ENCODE measurements at regions not wholly inside any gene's neighbourhood (a gene's known extent, or its start where the extent isn't known, plus 50 kb on each side); places are given as distances from the start of the nearest gene placed in this dataset. TPM values are rescaled to one million over a fixed set of nuclear protein-coding genes. Genes with fewer than 3 reads are reported as not detected.
"Not testable (repeated sequence)": the region's sequence is repeated elsewhere in the genome, so short reads cannot be mapped to it uniquely, and the experiment has no call there.

DNA sequence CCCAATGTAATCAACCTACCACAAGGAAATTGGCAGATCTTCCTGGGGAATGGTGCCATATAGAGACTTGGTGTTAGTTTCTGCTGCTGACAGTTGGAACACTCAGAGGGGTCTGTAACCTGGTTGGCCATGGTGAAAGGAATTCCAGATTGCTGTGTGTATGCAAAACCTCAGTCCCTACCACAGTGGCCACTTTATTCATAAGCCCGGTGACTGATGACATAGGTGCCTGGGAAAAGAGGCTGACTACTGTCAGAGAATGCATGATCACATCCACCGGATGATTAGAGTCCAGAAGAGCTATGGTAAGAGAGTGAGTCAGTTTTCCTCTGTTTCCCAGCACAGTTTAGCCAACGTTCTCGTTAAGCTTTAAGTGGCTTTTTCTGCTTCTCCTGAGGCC lies 156.8 kb upstream of the NPAP1 start:
- H3K4me3 ChIP-seq (ENCODE audit: low read length in 3 of 3); H3K36me3 ChIP-seq (ENCODE audit: control insufficient read depth in 3 of 3, insufficient read depth in 3 of 3, low read length in 3 of 3); H3K9me3 ChIP-seq (ENCODE audit: control insufficient read depth in 3 of 3, low read length in 3 of 3); H3K9ac ChIP-seq (ENCODE audit: low read depth in 1 of 3, low read length in 3 of 3); H3K27ac ChIP-seq (ENCODE audit: low read depth, low read length); H3K4me1 ChIP-seq (ENCODE audit: control insufficient read depth in 3 of 3, insufficient read depth in 3 of 3, low read length in 3 of 3); H3K27me3 ChIP-seq (ENCODE audit: control insufficient read depth in 3 of 3, insufficient read depth in 3 of 3, low read length in 3 of 3): not testable (repeated sequence)

DNA sequence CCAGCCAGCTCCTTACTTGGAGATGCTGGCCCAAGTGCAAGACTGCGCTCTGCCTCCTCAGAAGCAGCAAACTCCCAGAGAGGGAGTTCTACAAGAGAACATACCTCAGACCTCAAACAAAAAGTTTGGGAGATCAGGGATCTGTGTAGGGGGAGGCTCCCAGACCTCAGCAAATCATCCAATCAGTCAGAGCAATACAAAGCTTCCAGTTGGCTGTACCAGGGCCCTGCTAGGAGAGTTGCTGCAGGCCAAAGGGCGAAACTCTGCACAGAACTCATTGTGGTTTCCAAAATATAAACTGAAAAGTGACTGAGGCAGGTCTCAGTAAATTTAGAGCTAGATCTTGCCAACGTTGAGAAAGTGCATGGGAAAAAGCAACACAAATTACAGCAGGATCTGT lies 144.3 kb upstream of the NPAP1 start:
- not testable (repeated sequence) for H3K27ac ChIP-seq (ENCODE audit: low read depth, low read length); H3K4me3 ChIP-seq (ENCODE audit: low read length in 3 of 3); H3K27me3 ChIP-seq (ENCODE audit: control insufficient read depth in 3 of 3, insufficient read depth in 3 of 3, low read length in 3 of 3); H3K4me1 ChIP-seq (ENCODE audit: control insufficient read depth in 3 of 3, insufficient read depth in 3 of 3, low read length in 3 of 3); H3K36me3 ChIP-seq (ENCODE audit: control insufficient read depth in 3 of 3, insufficient read depth in 3 of 3, low read length in 3 of 3); H3K9ac ChIP-seq (ENCODE audit: low read depth in 1 of 3, low read length in 3 of 3); H3K9me3 ChIP-seq (ENCODE audit: control insufficient read depth in 3 of 3, low read length in 3 of 3)

DNA sequence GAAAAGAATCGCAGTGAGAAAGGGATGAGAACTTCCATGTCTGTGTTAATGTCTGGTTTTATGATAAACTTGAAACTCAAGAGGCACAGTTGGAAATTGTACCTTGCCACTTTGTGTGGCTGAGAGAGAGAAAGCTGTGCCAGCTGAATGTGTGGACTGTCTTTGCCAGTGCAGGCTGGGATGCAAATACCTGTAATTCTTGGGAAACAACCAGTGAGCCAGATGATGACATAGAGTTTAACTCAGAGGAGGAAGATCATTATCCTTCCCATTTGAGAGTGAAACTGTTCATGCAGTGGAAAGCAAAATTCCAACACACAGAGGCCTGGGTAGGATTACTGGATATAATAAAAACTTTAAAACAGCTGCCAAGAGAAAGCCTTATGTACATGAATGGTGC lies 141.5 kb upstream of the NPAP1 start:
- not testable (repeated sequence) for H3K4me1 ChIP-seq (ENCODE audit: control insufficient read depth in 3 of 3, insufficient read depth in 3 of 3, low read length in 3 of 3); H3K9ac ChIP-seq (ENCODE audit: low read depth in 1 of 3, low read length in 3 of 3); H3K27ac ChIP-seq (ENCODE audit: low read depth, low read length); H3K27me3 ChIP-seq (ENCODE audit: control insufficient read depth in 3 of 3, insufficient read depth in 3 of 3, low read length in 3 of 3); H3K4me3 ChIP-seq (ENCODE audit: low read length in 3 of 3); H3K9me3 ChIP-seq (ENCODE audit: control insufficient read depth in 3 of 3, low read length in 3 of 3); H3K36me3 ChIP-seq (ENCODE audit: control insufficient read depth in 3 of 3, insufficient read depth in 3 of 3, low read length in 3 of 3)

DNA sequence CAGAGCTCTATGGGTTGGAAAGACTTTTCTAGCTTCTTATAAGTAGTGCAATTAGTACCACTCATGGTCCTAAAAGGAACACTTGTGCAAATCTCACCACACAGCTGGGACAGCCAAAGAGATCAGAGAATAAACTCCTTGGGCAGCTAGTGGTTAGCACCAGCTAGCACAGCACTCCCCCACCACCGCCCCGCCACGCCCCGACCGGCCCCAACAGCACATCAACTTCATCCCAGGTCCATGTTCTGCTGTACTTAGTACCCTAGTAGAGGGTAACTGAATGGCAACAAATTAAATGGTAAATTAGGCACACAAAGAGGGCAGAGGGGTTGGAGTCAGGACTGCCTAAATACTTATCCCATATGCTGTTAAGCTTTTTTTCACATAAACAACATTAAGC lies 118.3 kb upstream of the NPAP1 start:
- H3K27me3 ChIP-seq (ENCODE audit: control insufficient read depth in 3 of 3, insufficient read depth in 3 of 3, low read length in 3 of 3); H3K9ac ChIP-seq (ENCODE audit: low read depth in 1 of 3, low read length in 3 of 3); H3K36me3 ChIP-seq (ENCODE audit: control insufficient read depth in 3 of 3, insufficient read depth in 3 of 3, low read length in 3 of 3); H3K4me1 ChIP-seq (ENCODE audit: control insufficient read depth in 3 of 3, insufficient read depth in 3 of 3, low read length in 3 of 3); H3K9me3 ChIP-seq (ENCODE audit: control insufficient read depth in 3 of 3, low read length in 3 of 3); H3K27ac ChIP-seq (ENCODE audit: low read depth, low read length); H3K4me3 ChIP-seq (ENCODE audit: low read length in 3 of 3): not testable (repeated sequence)

DNA sequence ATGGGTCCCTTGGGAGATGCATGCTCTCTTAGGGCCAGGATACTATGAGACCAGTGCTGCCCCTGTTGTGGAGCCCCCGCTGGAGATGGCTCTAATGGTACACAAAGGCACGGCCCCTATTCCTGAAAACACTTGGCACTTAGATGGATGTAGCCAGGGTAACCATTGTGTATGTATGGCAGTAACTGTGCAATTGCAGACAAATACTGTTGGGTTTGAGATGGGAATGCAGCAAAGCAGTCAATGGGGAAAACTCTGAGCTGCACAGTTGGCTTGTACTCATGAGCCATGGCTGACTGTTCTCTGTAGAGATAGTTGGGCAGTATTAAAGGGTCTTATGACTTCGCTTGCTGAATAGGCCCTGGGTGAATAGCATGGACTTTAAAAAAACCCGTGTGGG lies 67.9 kb upstream of the NPAP1 start:
- no peak overlapping the region for H3K9ac ChIP-seq (ENCODE audit: low read depth in 1 of 3, low read length in 3 of 3)
- H3K9me3 ChIP-seq (ENCODE audit: control insufficient read depth in 3 of 3, low read length in 3 of 3) = peaks cover 0 to 6% (median 0%) of the 10 kb centered on the region in 3 donors
- H3K27me3 ChIP-seq (ENCODE audit: control insufficient read depth in 3 of 3, insufficient read depth in 3 of 3, low read length in 3 of 3) = no peaks in the 10 kb centered on the region
- no peaks in the 10 kb centered on the region for H3K36me3 ChIP-seq (ENCODE audit: control insufficient read depth in 3 of 3, insufficient read depth in 3 of 3, low read length in 3 of 3)
- H3K4me1 ChIP-seq (ENCODE audit: control insufficient read depth in 3 of 3, insufficient read depth in 3 of 3, low read length in 3 of 3) = no peaks in the 10 kb centered on the region
- H3K27ac ChIP-seq (ENCODE audit: low read depth, low read length) = no peak overlapping the region
- H3K4me3 ChIP-seq (ENCODE audit: low read length in 3 of 3) = no peak overlapping the region

DNA sequence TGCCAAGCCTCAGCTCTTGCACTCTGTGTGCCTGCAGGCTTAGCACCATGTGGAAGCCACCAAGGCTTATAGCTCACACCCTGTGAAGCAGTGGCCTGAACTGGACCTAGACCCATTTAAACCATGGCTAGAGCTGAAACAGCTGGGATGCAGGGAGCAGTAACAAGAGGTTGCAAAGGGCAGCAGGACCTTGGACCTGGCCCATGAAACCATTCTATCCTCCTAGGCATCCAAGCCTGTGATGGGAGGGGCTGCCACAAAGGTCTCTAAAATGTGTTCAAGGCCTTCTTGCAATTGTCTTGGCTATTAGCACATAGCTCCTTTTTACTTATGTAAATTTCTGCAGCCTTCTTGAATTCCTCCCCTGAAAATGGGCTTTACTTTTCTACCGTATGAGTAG lies 57.9 kb upstream of the NPAP1 start:
- Histone ChIP-seq H3K4me3 (ENCODE audit: low read length in 3 of 3) (no peak overlapping the region), H3K36me3 (ENCODE audit: control insufficient read depth in 3 of 3, insufficient read depth in 3 of 3, low read length in 3 of 3) (no peaks in the 10 kb centered on the region), H3K27me3 (ENCODE audit: control insufficient read depth in 3 of 3, insufficient read depth in 3 of 3, low read length in 3 of 3) (no peaks in the 10 kb centered on the region), H3K9me3 (ENCODE audit: control insufficient read depth in 3 of 3, low read length in 3 of 3) (peaks cover 0 to 3% (median 2%) of the 10 kb centered on the region in 3 donors), H3K4me1 (ENCODE audit: control insufficient read depth in 3 of 3, insufficient read depth in 3 of 3, low read length in 3 of 3) (no peaks in the 10 kb centered on the region), H3K9ac (ENCODE audit: low read depth in 1 of 3, low read length in 3 of 3) (no peak overlapping the region), H3K27ac (ENCODE audit: low read depth, low read length) (no peak overlapping the region)

DNA sequence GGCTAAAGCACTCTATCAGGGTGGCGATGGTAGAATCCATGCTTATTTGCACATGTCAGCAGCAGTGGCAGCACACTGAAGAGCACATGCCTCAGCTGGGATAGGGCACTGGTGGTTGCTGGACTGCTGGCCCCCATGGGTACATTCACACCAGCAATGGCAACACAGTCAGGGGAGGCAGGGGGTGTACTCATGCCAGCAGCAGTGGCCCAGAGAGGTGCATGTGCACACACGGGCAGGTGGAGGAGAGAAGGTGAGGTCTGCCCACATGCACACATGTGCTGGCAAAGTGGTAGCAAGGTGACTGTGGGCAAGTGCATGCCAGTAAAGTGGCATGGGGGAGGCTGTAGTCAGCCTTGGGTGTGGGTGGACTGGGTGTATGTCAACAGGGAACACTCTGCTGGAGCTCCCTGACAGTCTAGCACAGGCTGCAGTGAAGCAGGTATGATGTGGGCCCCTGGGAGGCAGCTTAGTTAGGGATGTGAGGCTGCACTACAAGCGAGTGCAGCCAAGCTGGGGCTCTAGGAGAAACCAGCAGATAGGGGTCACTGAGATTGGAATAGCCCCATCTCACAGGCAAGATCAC lies 53.9 kb upstream of the NPAP1 start:
- Histone ChIP-seq H3K27ac (ENCODE audit: low read depth, low read length) (no peak overlapping the region), H3K9ac (ENCODE audit: low read depth in 1 of 3, low read length in 3 of 3) (no peak overlapping the region), H3K9me3 (ENCODE audit: control insufficient read depth in 3 of 3, low read length in 3 of 3) (peaks cover 0 to 3% (median 2%) of the 10 kb centered on the region in 3 donors), H3K4me3 (ENCODE audit: low read length in 3 of 3) (no peak overlapping the region), H3K4me1 (ENCODE audit: control insufficient read depth in 3 of 3, insufficient read depth in 3 of 3, low read length in 3 of 3) (no peaks in the 10 kb centered on the region), H3K27me3 (ENCODE audit: control insufficient read depth in 3 of 3, insufficient read depth in 3 of 3, low read length in 3 of 3) (no peaks in the 10 kb centered on the region), H3K36me3 (ENCODE audit: control insufficient read depth in 3 of 3, insufficient read depth in 3 of 3, low read length in 3 of 3) (no peaks in the 10 kb centered on the region)

Small RNA genes lying in the stretch of these regions (small RNA-seq; reads per million reads assigned to genes)
- gene RNU6-741P = not detected

Data from skeletal muscle tissue (tissue), 4 donors.